ENCODE measurements at regions not wholly inside any gene's neighbourhood (a gene's known extent, or its start where the extent isn't known, plus 50 kb on each side); places are given as distances from the start of the nearest gene placed in this dataset.

DNA sequence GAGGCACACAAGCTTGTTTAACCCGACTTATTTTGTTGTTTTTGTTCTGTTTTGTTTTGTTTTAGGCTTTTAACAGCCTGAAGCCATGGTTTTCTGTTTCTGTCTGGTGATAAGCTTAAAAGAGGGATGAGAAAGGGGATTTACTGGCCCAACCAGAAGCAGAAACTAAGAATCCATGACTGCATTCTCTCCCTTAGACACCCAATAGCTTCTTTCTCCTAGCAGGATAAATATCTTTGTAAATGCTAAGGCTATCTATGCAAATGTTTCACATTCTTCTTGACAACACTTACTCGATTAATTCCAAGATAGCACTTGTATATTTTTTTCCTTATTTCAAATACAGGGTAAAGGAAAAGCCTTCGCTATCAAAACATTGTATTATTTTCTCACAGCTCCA, 53.7 kb upstream of the SMAD1 start:
- WGBS, 2 donors: 38 to 39% methylated on average over 3 of the region's 3 CpGs
- no peaks in the 10 kb centered on the region for H3K9me3 ChIP-seq (ENCODE audit: control insufficient read depth, low read length)
- ATAC-seq (ENCODE audit: low FRiP score) (no peak), DNase-seq (no peak)
- intact Hi-C loops (cut with DNase I): no loop called here
- H3K27ac ChIP-seq (ENCODE audit: low read depth in 1 of 2, low read length in 2 of 2): no peak overlapping the region
- H3K4me3 ChIP-seq (ENCODE audit: low read length in 2 of 2): no peak overlapping the region
- no peaks in the 10 kb centered on the region for H3K36me3 ChIP-seq (ENCODE audit: control insufficient read depth in 1 of 2, insufficient read depth in 2 of 2, low read length in 1 of 2)
- no peaks in the 10 kb centered on the region for H3K4me1 ChIP-seq (ENCODE audit: control insufficient read depth in 1 of 2, insufficient read depth in 2 of 2, low read length in 2 of 2)
- H3K27me3 ChIP-seq (ENCODE audit: control insufficient read depth in 1 of 2, insufficient read depth in 2 of 2, low read length in 1 of 2): no peaks in the 10 kb centered on the region

- Histone ChIP-seq H3K36me3 (ENCODE audit: control insufficient read depth in 1 of 2, insufficient read depth in 2 of 2, low read length in 1 of 2) (no peaks in the 10 kb centered on the region), H3K4me3 (ENCODE audit: low read length in 2 of 2) (no peak overlapping the region), H3K27me3 (ENCODE audit: control insufficient read depth in 1 of 2, insufficient read depth in 2 of 2, low read length in 1 of 2) (no peaks in the 10 kb centered on the region), H3K4me1 (ENCODE audit: control insufficient read depth in 1 of 2, insufficient read depth in 2 of 2, low read length in 2 of 2) (no peaks in the 10 kb centered on the region), H3K9me3 (ENCODE audit: control insufficient read depth, low read length) (no peaks in the 10 kb centered on the region), H3K27ac (ENCODE audit: low read depth in 1 of 2, low read length in 2 of 2) (no peak overlapping the region)
- no peak for DNase-seq
- ATAC-seq (ENCODE audit: low FRiP score): no peak
- intact Hi-C loops (cut with DNase I): no loop called here
- whole genome bisulfite sequencing, 2 donors: 71 to 77% methylated on average over 2 of the region's 2 CpGs
These were observed 54.4 kb upstream of the SMAD1 start for GRCh38 chr4:145427221-145427620.

- Histone ChIP-seq H3K36me3 (ENCODE audit: control insufficient read depth in 1 of 2, insufficient read depth in 2 of 2, low read length in 1 of 2) (no peaks in the 10 kb centered on the region), H3K4me1 (ENCODE audit: control insufficient read depth in 1 of 2, insufficient read depth in 2 of 2, low read length in 2 of 2) (no peaks in the 10 kb centered on the region), H3K27ac (ENCODE audit: low read depth in 1 of 2, low read length in 2 of 2) (no peak overlapping the region), H3K9me3 (ENCODE audit: control insufficient read depth, low read length) (no peaks in the 10 kb centered on the region), H3K4me3 (ENCODE audit: low read length in 2 of 2) (no peak overlapping the region), H3K27me3 (ENCODE audit: control insufficient read depth in 1 of 2, insufficient read depth in 2 of 2, low read length in 1 of 2) (no peaks in the 10 kb centered on the region)
- DNase-seq: no peak
- WGBS, 2 donors: 83 to 84% methylated on average over 5 of the region's 5 CpGs
- intact Hi-C loops (cut with DNase I): no loop called here
- no peak for ATAC-seq (ENCODE audit: low FRiP score)
These were observed 58.5 kb upstream of the SMAD1 start for GRCh38 chr4:145423017-145423708.

DNA sequence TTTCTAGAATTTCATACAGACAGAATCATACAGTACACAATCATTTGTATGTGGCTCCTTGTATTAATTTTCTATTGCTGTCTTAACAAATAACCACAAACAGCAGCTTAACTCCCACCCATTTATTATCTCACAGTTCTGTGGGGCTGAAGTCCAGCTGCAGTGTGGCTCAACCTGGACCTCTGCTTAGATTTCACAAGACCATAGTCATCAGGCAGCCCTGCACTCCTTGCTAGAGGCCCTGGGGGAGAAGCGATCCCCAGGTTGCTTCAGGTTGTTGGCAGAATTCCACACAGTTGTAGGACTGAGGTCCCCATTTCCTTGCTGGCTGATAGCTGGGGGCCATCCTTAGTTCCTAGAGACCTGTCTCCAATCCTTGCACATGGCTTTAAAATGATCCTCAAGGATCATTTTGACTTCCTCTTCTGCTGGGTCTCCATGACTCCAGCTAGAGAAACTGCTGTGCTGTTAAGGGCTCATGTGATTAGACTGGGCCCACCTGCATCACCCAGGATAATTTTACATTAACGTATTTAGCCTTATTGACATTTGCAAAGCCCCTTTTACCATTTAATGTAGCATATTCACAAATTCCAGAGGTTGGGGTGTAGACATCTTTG, 60.9 kb upstream of the SMAD1 start:
- Histone ChIP-seq H3K27ac (ENCODE audit: low read depth in 1 of 2, low read length in 2 of 2) (no peak overlapping the region), H3K36me3 (ENCODE audit: control insufficient read depth in 1 of 2, insufficient read depth in 2 of 2, low read length in 1 of 2) (no peaks in the 10 kb centered on the region), H3K27me3 (ENCODE audit: control insufficient read depth in 1 of 2, insufficient read depth in 2 of 2, low read length in 1 of 2) (no peaks in the 10 kb centered on the region), H3K4me3 (ENCODE audit: low read length in 2 of 2) (no peak overlapping the region), H3K4me1 (ENCODE audit: control insufficient read depth in 1 of 2, insufficient read depth in 2 of 2, low read length in 2 of 2) (no peaks in the 10 kb centered on the region), H3K9me3 (ENCODE audit: control insufficient read depth, low read length) (no peaks in the 10 kb centered on the region)
- no peak for ATAC-seq (ENCODE audit: low FRiP score)
- DNase-seq: no peak
- 82 to 88% methylated on average over 2 of the region's 2 CpGs for WGBS, 2 donors
- intact Hi-C loops (cut with DNase I): no loop called here

- no peak for ATAC-seq (ENCODE audit: low FRiP score)
These were observed 62.9 kb upstream of the SMAD1 start for GRCh38 chr4:145418739-145419138.

GRCh38 chr4:145417348-145418130, 64.1 kb upstream of the SMAD1 start:
- Histone ChIP-seq H3K27me3 (ENCODE audit: control insufficient read depth in 1 of 2, insufficient read depth in 2 of 2, low read length in 1 of 2) (no peaks in the 10 kb centered on the region), H3K4me3 (ENCODE audit: low read length in 2 of 2) (no peak overlapping the region), H3K9me3 (ENCODE audit: control insufficient read depth, low read length) (no peaks in the 10 kb centered on the region), H3K36me3 (ENCODE audit: control insufficient read depth in 1 of 2, insufficient read depth in 2 of 2, low read length in 1 of 2) (no peaks in the 10 kb centered on the region), H3K27ac (ENCODE audit: low read depth in 1 of 2, low read length in 2 of 2) (no peak overlapping the region), H3K4me1 (ENCODE audit: control insufficient read depth in 1 of 2, insufficient read depth in 2 of 2, low read length in 2 of 2) (no peaks in the 10 kb centered on the region)
- intact Hi-C loops (cut with DNase I): no loop called here
- no peak for ATAC-seq (ENCODE audit: low FRiP score)
- WGBS, 2 donors: 94 to 96% methylated on average over 5 of the region's 5 CpGs
- DNase-seq: no peak

More at GRCh38 chr4:145418739-145419138, 62.9 kb upstream of the SMAD1 start:
- H3K4me3 ChIP-seq (ENCODE audit: low read length in 2 of 2): no peak overlapping the region
- H3K9me3 ChIP-seq (ENCODE audit: control insufficient read depth, low read length): no peaks in the 10 kb centered on the region
- intact Hi-C loops (cut with DNase I): no loop called here
- H3K27ac ChIP-seq (ENCODE audit: low read depth in 1 of 2, low read length in 2 of 2): no peak overlapping the region
- DNase-seq: no peak
- 74 to 76% methylated on average over 4 of the region's 4 CpGs for WGBS, 2 donors
- no peaks in the 10 kb centered on the region for H3K36me3 ChIP-seq (ENCODE audit: control insufficient read depth in 1 of 2, insufficient read depth in 2 of 2, low read length in 1 of 2)
- no peaks in the 10 kb centered on the region for H3K4me1 ChIP-seq (ENCODE audit: control insufficient read depth in 1 of 2, insufficient read depth in 2 of 2, low read length in 2 of 2)
- H3K27me3 ChIP-seq (ENCODE audit: control insufficient read depth in 1 of 2, insufficient read depth in 2 of 2, low read length in 1 of 2): no peaks in the 10 kb centered on the region

GRCh38 chr4:145414841-145415240, 66.8 kb upstream of the SMAD1 start:
- no peaks in the 10 kb centered on the region for H3K9me3 ChIP-seq (ENCODE audit: control insufficient read depth, low read length)
- 75 to 87% methylated on average over 1 of the region's 1 CpG for WGBS, 2 donors
- H3K27ac ChIP-seq (ENCODE audit: low read depth in 1 of 2, low read length in 2 of 2): no peak overlapping the region
- H3K27me3 ChIP-seq (ENCODE audit: control insufficient read depth in 1 of 2, insufficient read depth in 2 of 2, low read length in 1 of 2): no peaks in the 10 kb centered on the region
- intact Hi-C loops (cut with DNase I): no loop called here
- no peaks in the 10 kb centered on the region for H3K4me1 ChIP-seq (ENCODE audit: control insufficient read depth in 1 of 2, insufficient read depth in 2 of 2, low read length in 2 of 2)
- H3K4me3 ChIP-seq (ENCODE audit: low read length in 2 of 2): no peak overlapping the region
- no peaks in the 10 kb centered on the region for H3K36me3 ChIP-seq (ENCODE audit: control insufficient read depth in 1 of 2, insufficient read depth in 2 of 2, low read length in 1 of 2)
- ATAC-seq (ENCODE audit: low FRiP score) (no peak), DNase-seq (no peak)

DNA sequence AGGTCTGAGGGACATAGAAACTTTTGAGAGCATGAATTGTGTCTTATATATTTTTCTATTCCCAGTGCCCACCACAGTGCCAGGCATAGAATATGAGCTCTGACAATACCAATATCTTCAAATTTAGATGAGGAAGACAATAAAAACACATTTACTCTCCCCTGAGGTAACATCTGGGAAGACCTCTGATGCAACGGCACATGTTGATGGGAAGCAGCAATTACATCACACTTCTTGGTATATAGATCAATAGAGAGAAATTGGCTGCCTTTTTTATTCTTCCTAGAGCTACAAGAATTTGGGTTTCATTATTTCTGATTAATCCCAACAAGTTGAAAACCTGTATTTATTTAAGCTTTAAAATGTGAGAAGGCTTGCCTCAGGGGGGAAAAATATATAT, 67.4 kb upstream of the SMAD1 start:
- H3K4me1 ChIP-seq (ENCODE audit: control insufficient read depth in 1 of 2, insufficient read depth in 2 of 2, low read length in 2 of 2): no peaks in the 10 kb centered on the region
- no peak for DNase-seq
- no peak for ATAC-seq (ENCODE audit: low FRiP score)
- H3K36me3 ChIP-seq (ENCODE audit: control insufficient read depth in 1 of 2, insufficient read depth in 2 of 2, low read length in 1 of 2): no peaks in the 10 kb centered on the region
- no peaks in the 10 kb centered on the region for H3K27me3 ChIP-seq (ENCODE audit: control insufficient read depth in 1 of 2, insufficient read depth in 2 of 2, low read length in 1 of 2)
- H3K9me3 ChIP-seq (ENCODE audit: control insufficient read depth, low read length): no peaks in the 10 kb centered on the region
- H3K27ac ChIP-seq (ENCODE audit: low read depth in 1 of 2, low read length in 2 of 2): no peak overlapping the region
- intact Hi-C loops (cut with DNase I): no loop called here
- no peak overlapping the region for H3K4me3 ChIP-seq (ENCODE audit: low read length in 2 of 2)
- 85 to 95% methylated on average over 1 of the region's 1 CpG for WGBS, 2 donors

- intact Hi-C loops (cut with DNase I): no loop called here
These were observed 74.7 kb upstream of the SMAD1 start for GRCh38 chr4:145406970-145407369.

More at GRCh38 chr4:145406970-145407369, 74.7 kb upstream of the SMAD1 start:
- no peaks in the 10 kb centered on the region for H3K4me1 ChIP-seq (ENCODE audit: control insufficient read depth in 1 of 2, insufficient read depth in 2 of 2, low read length in 2 of 2)
- no peaks in the 10 kb centered on the region for H3K9me3 ChIP-seq (ENCODE audit: control insufficient read depth, low read length)
- H3K27ac ChIP-seq (ENCODE audit: low read depth in 1 of 2, low read length in 2 of 2): no peak overlapping the region
- no peak overlapping the region for H3K4me3 ChIP-seq (ENCODE audit: low read length in 2 of 2)
- no peaks in the 10 kb centered on the region for H3K36me3 ChIP-seq (ENCODE audit: control insufficient read depth in 1 of 2, insufficient read depth in 2 of 2, low read length in 1 of 2)
- ATAC-seq (ENCODE audit: low FRiP score): no peak
- no peaks in the 10 kb centered on the region for H3K27me3 ChIP-seq (ENCODE audit: control insufficient read depth in 1 of 2, insufficient read depth in 2 of 2, low read length in 1 of 2)
- no peak for DNase-seq
